NOMO-1 (cell line): ENCODE measurements at regions not wholly inside any gene's neighbourhood (a gene's known extent, or its start where the extent isn't known, plus 50 kb on each side); places are given as distances from the start of the nearest gene placed in this dataset.

Source experiments
- DNase-seq, 2 experiments: peaks; one replicate each; lab custom pipeline; 2025; ENCODE audit not compliant: unreplicated experiment in 2 of 2; lab: John Stamatoyannopoulos, UW

DNA sequence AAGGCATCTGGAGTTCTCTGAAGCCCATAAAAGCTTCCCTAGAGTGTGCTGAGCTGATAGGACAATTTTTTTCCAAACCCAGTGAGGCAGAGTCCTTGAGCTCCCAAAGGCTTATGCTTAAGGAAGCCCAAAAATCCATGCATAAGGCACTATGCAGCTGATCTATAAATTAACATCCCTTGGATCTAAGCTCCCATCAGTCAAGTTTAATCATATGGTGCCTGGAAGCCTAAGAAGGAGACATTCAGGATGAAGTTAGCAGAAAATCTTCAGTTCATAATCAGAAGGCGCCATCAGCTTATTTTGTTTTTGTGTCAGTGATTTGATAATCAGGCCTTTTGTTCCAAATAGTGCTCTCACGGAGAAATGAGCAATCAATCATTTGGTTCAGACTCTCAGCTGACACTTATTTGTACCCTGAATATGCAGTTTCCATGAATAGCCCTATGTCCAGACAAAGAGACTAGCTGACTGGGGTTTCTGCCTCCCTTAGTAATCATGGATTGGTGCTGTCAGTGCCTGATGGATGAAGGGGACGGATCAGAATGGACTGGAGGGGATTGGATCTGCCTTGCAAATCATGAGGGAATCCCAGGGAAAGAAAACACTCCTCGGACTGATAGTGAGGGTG, 464.8 kb upstream of the RGPD4 start:
- no peak for DNase-seq

DNA sequence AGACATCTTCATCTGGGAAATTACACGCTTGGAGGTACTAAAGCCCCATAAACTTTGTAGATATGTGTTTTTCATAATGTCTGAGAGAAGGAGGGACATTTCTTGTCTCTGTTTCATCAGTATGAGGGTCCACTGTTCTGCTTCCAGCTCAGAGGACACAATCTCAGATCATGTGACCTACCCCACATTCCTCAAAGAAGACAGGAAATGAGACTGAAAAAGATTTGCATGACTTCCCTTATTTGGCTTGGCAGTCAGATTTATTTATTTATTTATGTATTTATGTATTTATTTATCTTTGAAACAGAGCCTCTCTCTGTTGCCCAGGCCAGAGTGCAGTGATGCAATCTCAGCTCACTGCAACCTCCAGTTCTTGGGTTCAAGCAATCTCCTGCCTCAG, 463.7 kb upstream of the RGPD4 start:
- DNase-seq, result no peak

DNA sequence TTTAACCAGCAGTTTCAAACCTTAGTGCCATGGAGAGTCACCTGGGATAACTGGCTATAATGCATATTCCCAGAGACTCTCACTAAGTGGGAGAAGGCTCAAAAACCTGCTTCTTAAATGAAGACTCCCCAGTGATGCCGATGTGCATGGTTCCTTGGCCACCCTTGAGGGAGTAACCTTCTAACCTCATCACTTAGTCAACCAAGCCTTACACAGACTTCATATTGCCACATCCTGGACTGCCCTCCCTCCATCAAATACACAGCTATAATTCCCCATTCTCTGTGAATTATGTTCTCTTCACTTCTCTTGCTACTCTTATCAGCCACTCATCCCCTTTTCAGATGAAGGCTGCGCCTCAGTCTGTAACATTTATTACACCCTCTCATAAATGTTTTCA, 462.9 kb upstream of the RGPD4 start:
- DNase-seq, result no peak

DNA sequence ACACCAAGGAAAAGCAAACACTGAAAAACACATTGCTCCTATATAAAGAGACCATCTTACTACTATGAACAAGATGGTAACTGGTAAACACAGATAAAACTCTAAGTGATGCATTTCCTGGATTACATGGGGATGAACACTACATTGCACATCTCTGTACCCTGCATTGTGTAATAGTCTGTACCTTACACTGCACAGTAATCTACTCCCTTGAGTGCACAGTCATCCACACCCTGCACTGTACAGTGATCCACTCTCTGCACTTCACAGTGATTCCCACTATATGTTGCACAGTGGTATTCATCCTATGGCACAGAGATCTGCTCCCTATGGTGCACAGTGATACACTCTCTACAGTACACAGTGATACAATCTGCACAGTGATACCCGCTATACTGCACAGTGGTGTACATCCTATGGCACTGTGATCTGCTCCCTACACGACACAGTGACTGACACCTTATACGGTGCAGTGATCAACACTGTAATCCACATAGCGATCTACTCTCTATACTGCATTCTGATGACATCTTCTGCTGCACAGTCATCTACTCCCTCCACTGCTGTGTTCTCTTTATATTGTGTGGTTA, 462.2 kb upstream of the RGPD4 start:
- DNase-seq, result no peak

DNA sequence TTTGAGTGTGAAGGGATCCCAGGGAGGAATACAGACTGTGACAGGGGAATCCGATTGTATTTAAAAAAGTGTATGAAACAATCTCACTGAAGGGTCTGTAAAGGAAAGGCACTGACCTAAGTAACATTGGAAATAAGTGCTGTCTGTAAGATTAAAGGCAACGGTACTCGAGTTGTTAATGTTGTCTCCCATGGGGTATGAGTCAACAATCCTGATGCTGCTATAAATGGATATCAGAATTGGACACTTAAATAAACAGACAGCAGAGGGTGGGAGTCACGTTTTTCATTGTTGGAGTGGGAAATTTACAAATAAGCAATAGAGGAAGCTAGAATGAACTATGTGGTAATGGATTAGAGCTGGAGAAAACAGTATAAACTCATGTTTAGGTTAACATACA, 452.4 kb upstream of the RGPD4 start:
- no peak for DNase-seq

DNA sequence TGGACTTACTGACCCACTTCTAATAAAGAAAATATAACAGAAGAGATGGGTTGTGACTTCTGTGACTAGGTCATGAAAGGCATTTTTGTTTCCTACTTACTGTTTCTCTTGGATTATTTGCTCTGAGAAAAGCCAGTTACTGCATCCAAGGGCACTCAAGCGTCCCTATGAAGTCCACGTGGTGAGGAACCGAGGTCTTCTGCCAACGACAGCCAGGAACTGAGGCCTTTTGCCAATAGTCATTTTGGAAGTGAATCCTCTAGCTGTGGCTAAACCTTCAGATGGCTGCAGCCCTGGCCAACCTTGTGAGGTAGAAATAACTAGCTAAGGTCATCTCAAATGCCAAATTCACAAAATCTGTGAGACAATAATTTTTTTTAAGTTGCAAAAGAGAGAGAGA, 449.8 kb upstream of the RGPD4 start:
- DNase-seq, result no peak

DNA sequence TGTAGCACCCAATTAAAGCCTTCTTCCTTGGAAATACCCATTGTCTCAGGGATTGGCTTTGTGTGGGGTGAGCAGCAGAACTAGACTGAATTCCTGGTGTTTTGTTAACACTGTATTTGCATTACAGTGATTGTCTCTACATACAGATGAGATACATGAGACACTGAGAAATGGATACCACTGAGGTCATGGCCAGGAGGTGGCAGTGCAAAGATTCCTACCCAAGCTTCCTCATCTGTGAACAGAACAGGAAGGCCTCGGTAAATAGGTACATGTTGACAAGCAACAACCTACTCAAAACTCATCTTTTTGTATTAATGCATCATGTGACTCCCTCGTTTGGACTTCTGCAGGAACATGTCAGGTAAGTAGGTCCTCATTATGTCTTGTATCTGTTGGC, 445.8 kb upstream of the RGPD4 start:
- DNase-seq, result no peak

DNA sequence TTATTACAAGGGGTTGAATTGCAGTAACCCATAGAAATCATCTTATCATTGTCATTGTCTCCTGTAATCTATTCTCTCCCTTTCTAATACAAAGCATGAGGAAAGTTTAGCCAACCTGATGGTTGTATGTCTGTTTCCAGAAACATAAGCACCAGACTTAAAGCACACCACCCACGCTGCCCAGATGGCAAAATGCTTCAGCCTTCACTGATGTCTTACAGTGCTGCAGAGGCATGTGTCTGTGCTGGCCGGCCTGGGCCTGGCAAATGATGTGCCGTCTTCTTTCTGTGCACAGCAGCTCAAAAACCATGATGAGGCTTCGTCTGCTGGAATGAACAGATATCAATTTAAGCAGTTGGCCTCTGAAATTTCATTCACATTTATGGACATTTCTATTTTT, 443.0 kb upstream of the RGPD4 start:
- DNase-seq, result no peak

DNA sequence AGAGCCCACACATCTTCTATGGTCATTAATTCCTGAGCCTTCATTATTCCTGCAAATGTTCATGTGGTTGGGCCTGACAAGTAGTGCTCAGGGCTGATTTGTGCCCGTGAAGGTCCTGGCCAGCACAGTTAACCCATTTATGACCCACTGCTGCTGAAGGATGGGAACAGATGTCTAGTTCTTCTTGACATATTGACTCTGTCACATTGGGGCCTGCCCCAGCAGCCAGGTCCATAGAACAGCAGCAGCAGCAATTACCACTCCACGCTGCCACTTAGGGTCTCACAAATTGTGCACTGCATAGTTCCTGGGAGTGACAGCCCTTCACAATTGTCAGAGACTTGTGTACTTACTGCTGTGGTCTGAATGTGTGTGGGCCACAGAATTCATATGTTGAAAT, 442.3 kb upstream of the RGPD4 start:
- no peak for DNase-seq

DNA sequence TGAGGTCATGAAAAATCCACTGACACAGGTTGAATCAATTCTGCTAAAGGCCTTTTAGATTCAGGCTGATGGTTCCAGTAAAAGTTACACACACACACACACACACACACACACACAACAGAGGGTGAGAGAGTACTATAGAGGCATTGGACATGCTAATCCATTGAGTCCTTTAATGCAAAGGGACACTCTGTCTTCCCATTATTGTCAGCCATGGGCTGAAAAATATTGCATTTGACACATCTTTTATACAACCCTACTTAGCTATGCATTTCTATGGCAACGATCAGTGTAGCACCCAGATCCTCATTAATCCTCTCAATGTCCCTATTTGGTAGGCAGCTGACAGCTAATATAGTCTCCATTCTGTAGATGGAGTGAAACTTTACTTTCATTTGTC, 440.8 kb upstream of the RGPD4 start:
- no peak for DNase-seq

DNA sequence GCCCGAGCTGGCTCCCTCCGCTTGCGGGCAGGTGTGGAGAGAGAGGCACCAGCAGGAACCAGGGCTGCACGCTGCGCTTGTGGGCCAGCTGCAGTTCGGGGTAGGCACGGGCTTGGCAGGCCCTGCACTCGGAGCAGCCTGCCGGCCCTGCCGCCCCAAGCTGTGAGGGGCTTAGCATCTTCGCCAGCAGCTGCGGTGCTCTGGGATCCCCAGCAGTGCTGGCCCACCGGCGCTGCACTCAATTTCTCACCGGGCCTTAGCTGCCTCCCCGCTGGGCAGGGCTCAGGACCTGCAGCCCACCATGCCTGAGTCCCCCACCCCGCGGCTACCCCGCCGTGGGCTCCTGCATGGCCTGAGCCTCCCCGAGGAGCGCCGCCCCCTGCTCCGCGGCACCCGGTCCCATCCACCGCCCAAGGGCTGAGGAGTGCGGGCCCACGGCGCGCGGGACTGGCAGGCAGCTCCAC, 434.4 kb upstream of the RGPD4 start:
- no peak for DNase-seq

DNA sequence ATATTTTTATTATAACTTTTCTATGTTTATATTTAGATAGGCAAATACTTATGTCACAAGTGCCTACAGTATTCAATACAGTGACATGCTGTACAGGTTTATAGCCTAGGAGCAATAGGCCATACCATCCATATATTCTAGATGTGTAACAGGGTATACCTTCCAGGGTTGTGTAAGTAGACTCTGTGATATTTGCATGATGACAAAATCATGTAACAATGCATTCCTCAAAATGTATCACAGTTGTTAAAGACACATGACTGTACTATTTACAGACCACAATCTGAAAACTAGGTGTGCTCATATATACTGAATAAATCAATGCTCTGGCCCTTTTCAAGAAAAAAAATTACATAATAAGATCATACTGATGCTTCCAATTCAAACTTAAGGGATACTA, 433.2 kb upstream of the RGPD4 start:
- no peak for DNase-seq

DNA sequence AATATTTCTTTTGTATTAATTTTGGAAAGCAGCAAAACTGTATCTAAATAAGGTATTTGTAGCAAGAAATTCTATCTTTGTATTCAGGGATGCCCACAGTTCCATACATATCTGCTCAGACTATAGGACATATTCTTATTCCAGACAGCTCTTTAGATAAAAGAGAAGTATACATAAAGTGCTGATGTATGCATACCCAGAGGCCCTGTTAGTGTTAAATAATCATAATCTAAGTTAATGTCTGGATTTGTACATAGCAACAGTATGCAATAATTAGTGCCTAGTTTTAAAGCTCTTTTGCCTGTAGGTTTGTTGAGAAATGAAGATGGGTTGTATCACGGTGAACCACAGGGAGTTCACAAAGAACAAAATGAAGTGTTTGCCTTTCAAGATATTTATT, 428.0 kb upstream of the RGPD4 start:
- no peak for DNase-seq

DNA sequence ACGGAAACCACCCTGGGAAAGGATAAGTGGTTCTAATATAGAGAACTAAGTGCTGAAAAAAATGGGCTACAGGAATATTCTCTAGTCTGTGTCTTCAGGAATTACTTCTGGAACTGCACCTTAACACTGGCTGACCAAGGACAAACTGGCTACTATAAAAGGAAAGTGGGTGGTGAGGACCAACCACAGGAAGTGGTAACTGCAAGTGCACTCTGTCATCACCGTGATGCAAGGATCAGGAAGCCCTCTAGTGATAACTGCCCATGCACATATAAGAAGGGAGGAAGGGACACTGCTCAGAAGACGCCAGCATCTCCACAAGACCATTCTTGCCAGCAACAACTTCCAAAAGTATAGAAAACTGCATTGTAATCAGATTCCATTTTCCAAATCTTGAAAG, 424.4 kb upstream of the RGPD4 start:
- no peak for DNase-seq

DNA sequence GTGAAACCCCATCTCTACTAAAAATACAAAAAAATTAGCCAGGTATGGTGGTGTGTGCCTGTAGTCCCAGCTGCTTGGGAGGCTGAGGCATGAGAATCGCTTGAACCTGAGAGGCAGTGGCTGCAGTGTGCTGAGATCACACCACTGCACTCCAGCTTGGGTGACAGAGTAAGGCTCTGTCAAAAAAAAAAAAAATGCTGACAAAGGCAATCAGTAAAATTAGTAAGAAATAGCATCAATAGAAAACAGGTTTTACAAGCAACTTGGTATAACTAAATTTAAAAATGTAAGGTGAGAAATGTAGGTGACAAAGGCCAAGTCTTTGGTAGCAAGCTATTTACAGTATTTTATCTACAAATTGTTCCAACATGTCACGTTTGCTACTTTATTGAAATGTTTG, 421.4 kb upstream of the RGPD4 start:
- no peak for DNase-seq

DNA sequence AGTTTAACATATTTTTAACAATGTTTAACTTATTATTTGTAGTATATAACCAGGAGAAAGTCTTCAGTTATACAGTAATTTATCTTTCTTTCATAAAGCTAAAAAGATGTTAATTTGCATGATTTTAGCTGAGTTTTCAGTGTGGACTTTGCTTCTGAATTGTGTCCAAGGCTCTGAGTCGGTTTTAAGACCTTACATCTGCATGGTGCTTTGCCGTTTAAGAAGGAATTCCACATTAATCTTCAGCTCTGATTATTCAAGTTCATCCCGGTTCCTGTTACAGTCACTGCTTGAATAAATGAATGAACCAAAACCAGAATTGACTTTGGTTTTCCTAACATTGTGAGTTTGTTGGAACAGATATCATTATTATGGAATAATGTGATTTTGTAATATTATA, 419.7 kb upstream of the RGPD4 start:
- no peak for DNase-seq

DNA sequence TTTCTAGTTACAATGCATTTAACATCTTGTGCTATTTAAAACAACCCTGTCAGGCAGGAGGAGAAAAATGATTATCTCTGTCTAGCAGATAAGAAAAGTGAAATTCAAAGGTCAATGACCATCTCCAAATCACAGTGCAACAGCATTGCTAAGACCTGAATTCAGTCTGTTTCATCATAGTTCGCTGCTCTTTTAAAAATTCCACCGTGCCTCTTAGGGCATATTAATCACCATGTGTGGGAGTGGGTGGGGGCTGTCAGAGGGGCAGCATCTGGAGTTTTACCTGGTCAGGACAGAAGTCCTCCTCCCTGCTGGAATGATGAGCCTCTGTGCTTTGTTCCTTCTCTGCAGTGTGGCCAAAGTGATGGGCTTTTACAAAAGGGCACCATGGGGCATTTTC, 418.7 kb upstream of the RGPD4 start:
- DNase-seq, result no peak

DNA sequence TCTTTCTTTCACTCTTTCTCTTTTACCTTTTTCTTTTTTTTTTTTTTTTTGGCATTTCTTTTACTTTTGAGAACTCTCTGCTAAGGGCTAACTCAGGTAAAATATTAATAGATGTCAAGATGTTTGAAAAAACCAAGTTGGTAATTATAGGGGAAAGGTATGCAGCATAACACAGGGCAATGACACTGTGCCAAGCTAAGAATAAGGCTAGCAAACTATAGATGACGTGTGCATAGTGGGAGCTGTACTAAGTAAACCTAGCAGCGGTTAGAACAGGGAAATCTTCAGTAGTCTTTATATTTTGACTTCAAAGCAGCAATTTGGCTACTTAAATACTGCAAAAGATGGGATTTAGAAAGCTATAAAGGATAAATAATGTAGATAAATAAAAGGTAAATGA, 415.4 kb upstream of the RGPD4 start:
- DNase-seq, result no peak

DNA sequence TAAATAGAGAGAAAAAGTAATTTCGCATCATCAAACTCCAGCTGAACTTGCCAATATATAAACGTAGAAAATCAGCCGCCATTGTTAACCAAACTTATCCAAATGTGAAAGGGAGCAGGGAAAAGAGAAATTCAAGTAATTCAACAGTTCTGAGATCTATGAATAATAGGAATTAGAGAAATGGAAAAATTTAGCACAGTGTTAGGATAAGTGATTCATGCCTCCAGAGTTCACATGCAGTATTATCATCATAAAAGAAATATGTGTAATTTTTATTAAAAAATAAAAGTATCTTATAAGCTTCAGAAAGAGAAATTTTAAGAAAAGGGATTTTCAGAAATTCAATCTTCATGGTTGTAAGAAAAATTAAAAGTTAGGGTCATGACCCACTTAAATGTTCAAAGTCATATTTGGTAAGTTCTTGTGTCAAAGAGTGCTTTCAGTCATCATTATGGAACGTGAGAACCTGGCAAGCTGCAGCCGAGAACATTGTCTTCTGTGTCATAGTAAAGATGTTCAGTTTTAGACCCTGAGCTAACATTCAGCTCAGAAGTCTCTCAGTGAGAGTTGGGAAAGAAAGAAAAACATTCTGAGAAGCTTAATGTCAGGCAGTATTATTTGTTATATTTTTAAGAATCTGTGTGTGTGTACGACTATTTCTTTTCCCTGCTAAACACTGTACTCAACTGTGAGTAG, 414.3 kb upstream of the RGPD4 start:
- no peak for DNase-seq

DNA sequence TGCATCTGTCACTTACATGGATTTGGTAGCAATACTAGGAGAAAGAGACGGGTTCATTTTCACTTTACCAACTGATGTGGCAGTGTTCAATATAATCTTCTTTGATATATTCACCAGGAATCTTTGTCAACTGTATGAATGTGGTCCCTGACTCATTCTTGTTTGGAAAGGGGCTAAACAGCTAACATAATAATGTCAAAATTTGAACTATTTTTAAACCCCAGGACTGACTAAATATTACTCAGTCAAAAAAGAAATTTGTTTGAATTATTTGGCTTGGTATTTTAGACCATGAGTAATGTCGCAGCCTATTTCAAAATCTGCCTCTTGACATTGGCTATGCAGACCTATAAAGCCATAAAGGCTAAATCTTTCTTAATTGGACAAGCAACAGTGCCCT, 413.7 kb upstream of the RGPD4 start:
- no peak for DNase-seq

DNA sequence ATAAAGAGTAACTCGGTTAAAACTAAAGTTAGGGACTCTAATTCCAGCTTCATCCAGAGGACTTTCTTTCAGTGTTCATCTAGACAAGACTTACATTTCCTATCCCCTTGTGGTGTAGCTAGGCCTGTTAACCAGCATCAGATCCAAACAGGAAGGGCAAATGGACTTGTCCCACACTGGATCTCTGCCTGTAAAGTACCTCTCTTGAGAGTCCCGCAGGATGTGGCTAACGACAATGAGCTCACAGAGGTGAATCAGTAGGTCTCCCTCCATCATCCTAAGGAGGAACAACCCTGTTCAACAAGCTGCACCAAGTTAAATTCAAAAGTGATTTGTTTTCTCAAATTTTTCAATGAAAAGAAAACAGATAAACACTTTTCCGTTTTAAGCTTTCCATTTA, 412.3 kb upstream of the RGPD4 start:
- DNase-seq, result no peak

DNA sequence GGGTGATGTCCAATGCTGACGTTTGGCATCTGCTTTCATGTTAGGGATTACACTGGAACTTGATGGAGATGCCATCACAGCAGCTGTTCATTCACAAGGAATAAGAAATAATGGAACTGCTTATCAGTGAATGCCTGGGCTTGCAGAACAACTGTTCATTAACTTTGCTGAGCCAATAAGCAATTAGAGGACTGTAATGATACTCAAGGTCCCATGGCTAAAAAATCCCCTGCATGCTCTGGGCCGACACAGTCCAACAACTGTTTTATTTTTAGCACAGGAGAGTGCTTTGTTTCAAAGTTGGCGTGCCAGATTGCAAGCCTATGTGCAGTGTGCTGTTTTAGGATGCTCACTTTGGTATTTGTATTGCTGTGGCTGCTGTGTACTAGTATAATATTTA, 408.0 kb upstream of the RGPD4 start:
- DNase-seq, result no peak

DNA sequence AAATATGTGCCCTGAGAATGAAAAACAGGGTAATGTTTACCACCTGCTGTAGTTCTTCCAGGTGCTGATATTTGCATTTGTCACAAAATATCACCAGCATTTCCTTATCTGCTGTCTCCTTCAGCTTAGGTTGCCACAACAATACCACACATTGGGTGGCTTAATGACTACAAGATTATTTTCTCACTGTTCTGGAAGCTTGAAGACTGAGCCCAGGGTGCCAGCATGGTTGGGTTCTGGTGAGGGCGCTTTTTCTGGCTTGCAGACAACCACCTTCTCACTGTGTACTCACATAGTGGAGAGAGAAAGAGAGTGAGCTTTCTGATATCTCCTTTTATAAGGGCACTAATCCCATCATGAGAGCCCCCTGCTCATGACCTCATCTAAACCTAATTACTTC, 407.5 kb upstream of the RGPD4 start:
- no peak for DNase-seq
